RWPE1 (cell line): ENCODE measurements at regions not wholly inside any gene's neighbourhood (a gene's known extent, or its start where the extent isn't known, plus 50 kb on each side); places are given as distances from the start of the nearest gene placed in this dataset.

Experiments used
- CTCF ChIA-PET: fragments of 350-600 bp; sonication (Branson Sonifier 250); formaldehyde crosslinking; extraction: SDS; loops from one replicate; lab custom pipeline; 2021; lab: Yijun Ruan, JAX
- POLR2A ChIA-PET: fragments of 400-600 bp; formaldehyde crosslinking; extraction: SDS; loops from one replicate; lab custom pipeline; 2020; ENCODE audit warnings: antibody characterized with exemption; ENCODE audit not compliant: low non-redundant PET; lab: Yijun Ruan, JAX
- DNase-seq: peaks from one replicate; pipeline ENCODE4 v3.0.0; 2012; ENCODE audit warnings: low spot score
- H3K27ac ChIP-seq: fragments of 450-650 bp; 2 replicates; pipeline ENCODE4 v1.5.1; 2017
- CTCF ChIP-seq: fragments of 450-650 bp; conservative IDR thresholded peaks from 2 replicates; pipeline ENCODE4 v1.5.1; 2017; ENCODE audit warnings: low read depth, mild to moderate bottlenecking

- ChIA-PET CTCF (interaction anchor here (0.6 kb wide), 1 partner anchor 41 kb away, joined by 3 read pairs; no protein-coding TSS in a partner anchor), POLR2A (no interaction called here)
- no peak overlapping the region for H3K27ac ChIP-seq
- TF ChIP-seq CTCF, result no peak
- DNase-seq, result no peak
These were observed 284.0 kb upstream of the TLE4 start for GRCh38 chr9:79287708-79288290.

- ChIA-PET POLR2A (no interaction called here), CTCF (no interaction called here)
- DNase-seq, result no peak
- no peak for TF ChIP-seq CTCF
- H3K27ac ChIP-seq, result no peak overlapping the region
These were observed 281.9 kb upstream of the TLE4 start for GRCh38 chr9:79289856-79290255.

DNA sequence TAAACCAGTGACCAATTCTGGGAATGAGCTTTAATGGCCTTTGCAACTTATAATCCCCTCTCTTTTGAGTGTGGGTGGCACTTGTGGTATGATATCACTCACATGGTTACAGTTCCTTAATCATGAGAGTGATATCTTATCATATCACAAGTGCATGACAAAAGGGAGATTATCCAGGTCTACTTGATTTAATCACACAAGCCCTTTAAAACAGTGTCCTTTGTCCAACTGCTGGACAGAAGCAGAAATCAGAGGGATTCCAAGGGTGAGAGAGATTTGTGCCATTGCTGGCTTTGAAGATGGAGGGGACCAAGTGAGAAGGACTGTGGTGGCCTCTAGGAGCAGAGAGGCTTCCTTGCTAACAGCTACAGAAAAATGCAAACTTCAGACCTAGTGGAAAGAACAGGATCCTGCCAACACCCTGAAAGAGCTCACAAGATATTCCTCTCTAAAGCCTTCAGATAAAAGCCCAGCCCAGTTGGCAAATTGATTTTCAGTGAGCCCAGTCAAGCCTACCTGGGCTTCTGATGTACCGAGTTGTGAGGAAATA lies 279.0 kb upstream of the TLE4 start:
- DNase-seq, result no peak
- CTCF ChIA-PET, result no interaction called here
- TF ChIP-seq CTCF, result no peak
- no peak overlapping the region for H3K27ac ChIP-seq
- POLR2A ChIA-PET, result no interaction called here

DNA sequence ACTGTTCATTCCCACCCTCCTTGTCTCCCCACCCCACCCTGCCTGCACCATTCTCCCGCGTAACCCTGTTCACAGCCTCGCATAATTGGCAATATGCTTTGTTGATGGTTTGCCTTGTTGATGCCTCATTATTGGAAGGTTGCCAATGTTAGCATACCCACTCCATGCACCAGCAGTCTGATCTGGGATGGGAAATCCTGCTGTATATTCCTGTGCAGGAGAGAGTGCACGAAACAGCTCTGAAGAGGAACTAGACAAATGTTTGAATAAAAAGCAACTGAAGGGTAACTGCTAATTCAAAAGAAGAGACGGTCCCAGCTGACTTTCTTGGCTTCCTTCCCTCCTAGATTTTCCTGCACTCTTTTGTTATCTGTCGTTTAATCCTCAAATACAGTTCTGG lies 271.7 kb upstream of the TLE4 start:
- ChIA-PET POLR2A (no interaction called here), CTCF (interaction anchor here (0.6 kb wide), 1 partner anchor 66 kb away, joined by 3 read pairs; no protein-coding TSS in a partner anchor)
- no peak for TF ChIP-seq CTCF
- H3K27ac ChIP-seq, result no peak overlapping the region
- no peak for DNase-seq

DNA sequence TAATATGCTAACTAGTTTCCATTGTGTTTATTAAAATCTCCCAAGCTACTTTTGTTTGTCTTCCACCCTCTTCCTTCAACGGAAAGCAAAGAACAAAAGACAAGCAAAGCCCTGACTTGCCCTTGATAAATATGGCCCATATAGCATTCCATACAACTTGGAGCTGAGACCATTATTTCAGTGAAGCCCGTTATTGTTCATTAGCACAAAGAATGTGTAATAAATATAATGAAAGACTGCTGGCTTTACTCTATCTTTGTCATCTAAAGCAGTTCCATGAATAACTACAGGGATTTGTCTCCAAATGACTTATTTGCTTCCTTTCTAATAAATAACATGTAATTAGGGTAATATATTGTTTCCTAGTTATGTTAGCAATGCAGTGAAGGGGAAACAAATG lies 270.7 kb upstream of the TLE4 start:
- ChIA-PET CTCF (interaction anchor here (0.5 to 0.6 kb wide), 2 partner anchors 23 to 1145 kb away, joined by 3 to 6 read pairs; no protein-coding TSS in a partner anchor), POLR2A (no interaction called here)
- no peak for DNase-seq
- no peak overlapping the region for H3K27ac ChIP-seq
- no peak for TF ChIP-seq CTCF

DNA sequence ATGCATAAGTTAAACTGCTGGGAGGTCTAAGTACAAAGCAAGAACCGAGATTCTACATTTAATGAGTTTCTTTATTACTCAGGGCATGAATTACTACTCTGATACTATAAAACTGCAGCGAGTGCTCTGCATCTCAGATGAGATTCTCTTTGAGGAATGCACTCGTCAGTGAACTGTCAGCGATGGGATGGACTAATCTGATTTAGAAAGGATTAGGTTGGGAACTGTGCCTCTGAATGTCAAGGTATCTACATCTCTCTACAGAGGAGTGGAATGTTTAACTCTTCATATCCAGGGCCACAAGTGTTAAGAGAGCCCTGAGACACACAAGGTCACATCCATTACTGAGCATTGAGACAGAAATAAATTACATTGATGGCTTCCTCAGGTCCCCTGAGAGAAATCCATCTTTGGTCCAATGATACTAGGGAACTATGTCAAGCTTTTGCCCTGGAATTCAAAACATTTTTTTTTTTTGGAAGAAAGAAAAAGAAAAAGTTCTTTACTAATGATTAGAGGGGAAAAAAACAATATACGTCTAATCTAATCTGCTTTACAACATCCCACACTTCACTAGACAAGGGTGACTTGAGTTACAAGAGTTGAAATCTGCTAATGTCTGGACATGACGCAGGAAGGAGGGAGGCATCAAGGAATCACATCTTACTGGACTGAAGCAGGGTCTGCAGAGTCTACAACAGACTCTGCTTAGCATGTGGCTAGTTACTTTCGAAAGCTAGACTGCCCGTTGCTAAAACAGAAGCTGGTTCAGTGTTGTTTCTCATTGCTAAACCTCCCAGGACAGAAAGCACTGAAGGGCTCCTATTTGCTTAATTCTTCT lies 270.0 kb upstream of the TLE4 start:
- CTCF ChIA-PET, result no interaction called here

More for the DNA sequence above, 270.0 kb upstream of the TLE4 start:
- H3K27ac ChIP-seq, result no peak overlapping the region
- no peak for TF ChIP-seq CTCF
- DNase-seq, result no peak
- POLR2A ChIA-PET, result no interaction called here
